ENCODE measurements at regions not wholly inside any gene's neighbourhood (a gene's known extent, or its start where the extent isn't known, plus 50 kb on each side); places are given as distances from the start of the nearest gene placed in this dataset.

DNA sequence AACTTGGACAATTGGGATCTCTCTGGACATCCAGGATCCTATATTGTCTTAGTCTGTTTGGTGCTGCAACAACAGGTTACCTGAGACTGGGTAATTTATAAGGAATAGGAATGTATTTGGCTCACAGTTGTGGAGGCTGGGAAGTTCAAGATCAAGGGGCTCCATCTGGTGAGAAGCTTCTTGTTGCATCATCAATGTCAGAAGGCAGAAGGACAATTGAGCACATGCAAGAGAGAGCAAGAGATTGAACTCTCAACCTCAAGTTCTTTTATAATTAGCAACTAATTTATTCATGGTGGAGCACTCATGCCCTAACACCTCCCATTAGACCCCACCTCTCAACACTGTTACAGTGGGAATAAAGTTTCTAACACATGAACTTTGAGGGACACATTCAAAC, 124.7 kb upstream of the ETV3 start:
- TF ChIP-seq, protein P1, sequence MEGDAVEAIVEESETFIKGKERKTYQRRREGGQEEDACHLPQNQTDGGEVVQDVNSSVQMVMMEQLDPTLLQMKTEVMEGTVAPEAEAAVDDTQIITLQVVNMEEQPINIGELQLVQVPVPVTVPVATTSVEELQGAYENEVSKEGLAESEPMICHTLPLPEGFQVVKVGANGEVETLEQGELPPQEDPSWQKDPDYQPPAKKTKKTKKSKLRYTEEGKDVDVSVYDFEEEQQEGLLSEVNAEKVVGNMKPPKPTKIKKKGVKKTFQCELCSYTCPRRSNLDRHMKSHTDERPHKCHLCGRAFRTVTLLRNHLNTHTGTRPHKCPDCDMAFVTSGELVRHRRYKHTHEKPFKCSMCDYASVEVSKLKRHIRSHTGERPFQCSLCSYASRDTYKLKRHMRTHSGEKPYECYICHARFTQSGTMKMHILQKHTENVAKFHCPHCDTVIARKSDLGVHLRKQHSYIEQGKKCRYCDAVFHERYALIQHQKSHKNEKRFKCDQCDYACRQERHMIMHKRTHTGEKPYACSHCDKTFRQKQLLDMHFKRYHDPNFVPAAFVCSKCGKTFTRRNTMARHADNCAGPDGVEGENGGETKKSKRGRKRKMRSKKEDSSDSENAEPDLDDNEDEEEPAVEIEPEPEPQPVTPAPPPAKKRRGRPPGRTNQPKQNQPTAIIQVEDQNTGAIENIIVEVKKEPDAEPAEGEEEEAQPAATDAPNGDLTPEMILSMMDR (IDR thresholded peaks at IDR 0.05) = no peak
- TF ChIP-seq POLR2A (IDR thresholded peaks at IDR 0.05) = no peak

Data from breast epithelium (tissue), 3 donors.